Activated CD8-positive, alpha-beta T cell treated with anti-CD3 and anti-CD28 coated beads for 36 hours (primary cell): ENCODE measurements at regions not wholly inside any gene's neighbourhood (a gene's known extent, or its start where the extent isn't known, plus 50 kb on each side); places are given as distances from the start of the nearest gene placed in this dataset.
"Not testable (repeated sequence)": the region's sequence is repeated elsewhere in the genome, so short reads cannot be mapped to it uniquely, and the experiment has no call there.

Source experiments
- ATAC-seq: fragments of 200-7000 bp; cut with Tn5 transposase; one replicate; pipeline ENCODE4 v1.10.0; 2021; ENCODE audit warnings: mild to moderate bottlenecking, moderate library complexity
- CTCF ChIA-PET: fragments of 350-600 bp; sonication (Branson Sonifier 250); formaldehyde crosslinking; loops from one replicate; lab custom pipeline; 2021; ENCODE audit warnings: antibody characterized with exemption; lab: Charles Lee
- POLR2A ChIA-PET: fragments of 350-600 bp; sonication (Branson Sonifier 250); formaldehyde crosslinking; loops from one replicate; lab custom pipeline; 2021; ENCODE audit warnings: antibody characterized with exemption; lab: Charles Lee
- DNase-seq: peaks from one replicate; pipeline ENCODE4 v3.0.0-alpha.2; 2020
- H3K27ac Mint-ChIP-seq: one replicate; pipeline ENCODE4 v1.8.0; 2021; ENCODE audit warnings: mild to moderate bottlenecking, mixed read lengths
- H3K27me3 Mint-ChIP-seq: one replicate; pipeline ENCODE4 v1.8.0; 2021; ENCODE audit warnings: mixed read lengths
- H3K36me3 Mint-ChIP-seq: one replicate; pipeline ENCODE4 v1.8.0; 2021; ENCODE audit warnings: low read depth, mixed read lengths
- H3K4me1 Mint-ChIP-seq: one replicate; pipeline ENCODE4 v1.8.0; 2021; ENCODE audit warnings: low read depth, mixed read lengths
- H3K4me3 Mint-ChIP-seq: one replicate; pipeline ENCODE4 v1.8.0; 2021; ENCODE audit warnings: mild to moderate bottlenecking, moderate library complexity, mixed read lengths
- H3K9me3 Mint-ChIP-seq: one replicate; pipeline ENCODE4 v1.8.0; 2021; ENCODE audit warnings: mixed read lengths
- CTCF ChIP-seq: fragments of 200-600 bp; IDR thresholded peaks from one replicate; pipeline ENCODE4 v1.8.0; 2022; ENCODE audit warnings: antibody characterized with exemption, mild to moderate bottlenecking
- intact Hi-C: fragments of 100-400 bp; cut with micrococcal nuclease; formaldehyde crosslinking; loops from one replicate; pipeline ENCODE4 v1.10.0; 2022

GRCh38 chr15:23773093-23773492 is 86.0 kb upstream of the NDN start:
- CTCF ChIA-PET: no interaction called here
- ATAC-seq (no peak), DNase-seq (no peak)
- no peak for TF ChIP-seq CTCF
- intact Hi-C loops: no loop called here
- POLR2A ChIA-PET: no interaction called here
- H3K36me3 Mint-ChIP-seq: no peaks in the 10 kb centered on the region
- H3K4me1 Mint-ChIP-seq: no peaks in the 10 kb centered on the region
- no peak overlapping the region for H3K27ac Mint-ChIP-seq
- H3K27me3 Mint-ChIP-seq: no peaks in the 10 kb centered on the region
- H3K9me3 Mint-ChIP-seq: peaks cover 15% of the 10 kb centered on the region
- no peak overlapping the region for H3K4me3 Mint-ChIP-seq

GRCh38 chr15:23787346-23788105 is 100.4 kb upstream of the NDN start:
- intact Hi-C loops: no loop called here
- no peaks in the 10 kb centered on the region for H3K27me3 Mint-ChIP-seq
- CTCF ChIA-PET: no interaction called here
- H3K4me3 Mint-ChIP-seq: no peak overlapping the region
- no peak overlapping the region for H3K27ac Mint-ChIP-seq
- H3K4me1 Mint-ChIP-seq: no peaks in the 10 kb centered on the region
- peaks cover 7% of the 10 kb centered on the region for H3K9me3 Mint-ChIP-seq
- no peak for ATAC-seq
- no peaks in the 10 kb centered on the region for H3K36me3 Mint-ChIP-seq
- POLR2A ChIA-PET: no interaction called here
- no peak for TF ChIP-seq CTCF
- no peak for DNase-seq

GRCh38 chr15:23793191-23793680 is 106.1 kb upstream of the NDN start:
- no peaks in the 10 kb centered on the region for H3K27me3 Mint-ChIP-seq
- peaks cover 10% of the 10 kb centered on the region for H3K9me3 Mint-ChIP-seq
- H3K4me1 Mint-ChIP-seq: no peaks in the 10 kb centered on the region
- H3K27ac Mint-ChIP-seq: no peak overlapping the region
- ChIA-PET POLR2A (no interaction called here), CTCF (no interaction called here)
- intact Hi-C loops: no loop called here
- ATAC-seq: no peak
- TF ChIP-seq CTCF: no peak
- no peak overlapping the region for H3K4me3 Mint-ChIP-seq
- no peaks in the 10 kb centered on the region for H3K36me3 Mint-ChIP-seq
- no peak for DNase-seq

- DNase-seq (no peak), ATAC-seq (no peak)
- intact Hi-C loops: no loop called here
- H3K9me3 Mint-ChIP-seq: peaks cover 12% of the 10 kb centered on the region
- ChIA-PET CTCF (no interaction called here), POLR2A (no interaction called here)
- H3K27ac Mint-ChIP-seq: no peak overlapping the region
- H3K4me1 Mint-ChIP-seq: no peaks in the 10 kb centered on the region
- H3K4me3 Mint-ChIP-seq: no peak overlapping the region
- H3K27me3 Mint-ChIP-seq: no peaks in the 10 kb centered on the region
- TF ChIP-seq CTCF: no peak
- no peaks in the 10 kb centered on the region for H3K36me3 Mint-ChIP-seq
Measured at GRCh38 chr15:23797747-23798446, 110.8 kb upstream of the NDN start.

- Mint-ChIP-seq H3K9me3 (peaks cover 9% of the 10 kb centered on the region), H3K4me1 (no peaks in the 10 kb centered on the region), H3K27me3 (no peaks in the 10 kb centered on the region)
Measured at GRCh38 chr15:23801881-23802280, 114.8 kb upstream of the NDN start.

GRCh38 chr15:23802896-23803435 is 115.9 kb upstream of the NDN start:
- H3K4me3 Mint-ChIP-seq, DNase-seq, intact Hi-C loops, ATAC-seq, H3K36me3 Mint-ChIP-seq, CTCF ChIA-PET, H3K27me3 Mint-ChIP-seq, H3K27ac Mint-ChIP-seq, POLR2A ChIA-PET, H3K4me1 Mint-ChIP-seq: not testable (repeated sequence)
- H3K9me3 Mint-ChIP-seq: peaks cover 14% of the 10 kb centered on the region

More at GRCh38 chr15:23801881-23802280, 114.8 kb upstream of the NDN start:
- DNase-seq (no peak), ATAC-seq (no peak)
- POLR2A ChIA-PET: no interaction called here
- H3K27ac Mint-ChIP-seq: no peak overlapping the region
- H3K4me3 Mint-ChIP-seq: no peak overlapping the region
- intact Hi-C loops: no loop called here
- TF ChIP-seq CTCF: no peak
- CTCF ChIA-PET: no interaction called here
- H3K36me3 Mint-ChIP-seq: no peaks in the 10 kb centered on the region
